PC-9 (cell line): ENCODE measurements at regions not wholly inside any gene's neighbourhood (a gene's known extent, or its start where the extent isn't known, plus 50 kb on each side); places are given as distances from the start of the nearest gene placed in this dataset.

Experiments
- BruUV-seq: library from RNA; stranded (reverse); fragments of 400-500 nt; replicated peaks from 2 replicates; lab custom pipeline; 2021; lab: Mats Ljungman, UMichigan
- CTCF ChIA-PET: fragments of 300-600 bp; sonication (Branson Sonifier 250); formaldehyde crosslinking; loops from one replicate; lab custom pipeline; 2022; ENCODE audit warnings: antibody characterized with exemption; lab: Charles Lee
- POLR2A ChIA-PET: fragments of 300-600 bp; sonication (Branson Sonifier 250); formaldehyde crosslinking; loops from one replicate; lab custom pipeline; 2022; ENCODE audit warnings: antibody characterized with exemption; ENCODE audit not compliant: unreplicated experiment; lab: Charles Lee
- DNase-seq, 2 experiments: peaks; one replicate each; pipeline versions ENCODE4 v3.0.0 to v3.0.0-alpha.2; 2015 to 2022; ENCODE audit warnings: mixed read lengths in 1 of 2
- H2AFZ ChIP-seq: fragments of 200-600 bp; sonication (generic); 2 replicates; pipeline ENCODE4 v1.8.1; 2017; ENCODE audit warnings: antibody characterized with exemption
- H3F3A ChIP-seq: fragments of 200-600 bp; sonication (generic); 2 replicates; pipeline ENCODE4 v1.8.1; 2017; ENCODE audit warnings: antibody characterized with exemption, mild to moderate bottlenecking, low read depth; ENCODE audit not compliant: insufficient read depth
- H3K27ac ChIP-seq: fragments of 200-600 bp; sonication (generic); 2 replicates; pipeline ENCODE4 v1.6.1; 2016; ENCODE audit warnings: mixed run types
- H3K27me3 ChIP-seq: fragments of 200-600 bp; sonication (generic); 2 replicates; pipeline ENCODE4 v1.6.1; 2016; ENCODE audit warnings: low read depth, mixed run types; ENCODE audit not compliant: insufficient read depth
- H3K36me3 ChIP-seq: fragments of 200-600 bp; sonication (generic); 2 replicates; pipeline ENCODE4 v1.6.1; 2016; ENCODE audit warnings: low read depth, mixed run types
- H3K4me1 ChIP-seq: fragments of 200-600 bp; sonication (generic); replicated peaks from 2 replicates; pipeline ENCODE4 v1.6.1; 2016; ENCODE audit warnings: mixed run types; ENCODE audit not compliant: insufficient read depth
- H3K4me2 ChIP-seq: fragments of 200-600 bp; sonication (generic); 2 replicates; pipeline ENCODE4 v1.6.1; 2017; ENCODE audit warnings: mixed run types
- H3K4me3 ChIP-seq: fragments of 200-600 bp; sonication (generic); 2 replicates; pipeline ENCODE4 v1.6.1; 2016; ENCODE audit warnings: mixed run types
- H3K79me2 ChIP-seq: fragments of 200-600 bp; sonication (generic); 2 replicates; pipeline ENCODE4 v1.6.1; 2017; ENCODE audit warnings: low read depth, mixed run types
- H3K9me2 ChIP-seq: fragments of 200-600 bp; sonication (generic); 2 replicates; pipeline ENCODE4 v1.8.1; 2017; ENCODE audit warnings: mild to moderate bottlenecking; ENCODE audit not compliant: insufficient read depth
- H3K9me3 ChIP-seq: fragments of 200-600 bp; sonication (generic); 2 replicates; pipeline ENCODE4 v1.8.1; 2016; ENCODE audit warnings: low read depth; ENCODE audit not compliant: insufficient read depth
- H4K20me1 ChIP-seq: fragments of 200-600 bp; sonication (generic); 2 replicates; pipeline ENCODE4 v1.8.1; 2017; ENCODE audit not compliant: insufficient read depth
- EZH2 ChIP-seq: fragments of 200-600 bp; sonication (generic); IDR thresholded peaks from 2 replicates; pipeline ENCODE4 v1.8.0; 2017; ENCODE audit warnings: antibody characterized with exemption, low read depth
- intact Hi-C: fragments of 100-400 bp; cut with micrococcal nuclease; formaldehyde crosslinking; loops from one replicate; pipeline ENCODE4 v1.10.0; 2022; ENCODE audit not compliant: unreplicated experiment
- TF ChIP-seq, protein P1 (sequence below): fragments of 200-600 bp; sonication (generic); conservative IDR thresholded peaks from 2 replicates; pipeline ENCODE4 v1.6.1; 2017; ENCODE audit warnings: mixed run types, antibody characterized with exemption, mild to moderate bottlenecking, moderate library complexity

- intact Hi-C loops: no loop called here
- no TSS peak for BruUV-seq
- H3K9me2 ChIP-seq: no peaks in the 10 kb centered on the region
- no peaks in the 10 kb centered on the region for H4K20me1 ChIP-seq
- CTCF ChIA-PET: no interaction called here
- H3K4me1 ChIP-seq: no peaks in the 10 kb centered on the region
- H3K4me2 ChIP-seq: no peak overlapping the region
- H3K4me3 ChIP-seq: no peak overlapping the region
- TF ChIP-seq, protein P1, sequence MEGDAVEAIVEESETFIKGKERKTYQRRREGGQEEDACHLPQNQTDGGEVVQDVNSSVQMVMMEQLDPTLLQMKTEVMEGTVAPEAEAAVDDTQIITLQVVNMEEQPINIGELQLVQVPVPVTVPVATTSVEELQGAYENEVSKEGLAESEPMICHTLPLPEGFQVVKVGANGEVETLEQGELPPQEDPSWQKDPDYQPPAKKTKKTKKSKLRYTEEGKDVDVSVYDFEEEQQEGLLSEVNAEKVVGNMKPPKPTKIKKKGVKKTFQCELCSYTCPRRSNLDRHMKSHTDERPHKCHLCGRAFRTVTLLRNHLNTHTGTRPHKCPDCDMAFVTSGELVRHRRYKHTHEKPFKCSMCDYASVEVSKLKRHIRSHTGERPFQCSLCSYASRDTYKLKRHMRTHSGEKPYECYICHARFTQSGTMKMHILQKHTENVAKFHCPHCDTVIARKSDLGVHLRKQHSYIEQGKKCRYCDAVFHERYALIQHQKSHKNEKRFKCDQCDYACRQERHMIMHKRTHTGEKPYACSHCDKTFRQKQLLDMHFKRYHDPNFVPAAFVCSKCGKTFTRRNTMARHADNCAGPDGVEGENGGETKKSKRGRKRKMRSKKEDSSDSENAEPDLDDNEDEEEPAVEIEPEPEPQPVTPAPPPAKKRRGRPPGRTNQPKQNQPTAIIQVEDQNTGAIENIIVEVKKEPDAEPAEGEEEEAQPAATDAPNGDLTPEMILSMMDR: no peak
- TF ChIP-seq EZH2: no peak
- H2AFZ ChIP-seq: no peak overlapping the region
- no peaks in the 10 kb centered on the region; the same call in 1 of the 2 replicates for H3K27me3 ChIP-seq
- no peaks in the 10 kb centered on the region for H3K9me3 ChIP-seq
- no peak overlapping the region for H3K27ac ChIP-seq
- DNase-seq: no peak
- POLR2A ChIA-PET: no interaction called here
- H3K79me2 ChIP-seq: no peaks in the 10 kb centered on the region
- H3F3A ChIP-seq: no peaks in the 10 kb centered on the region
- no peaks in the 10 kb centered on the region for H3K36me3 ChIP-seq
Measured at GRCh38 chr13:39272994-39273393, 234.7 kb downstream of the NHLRC3 start.

GRCh38 chr13:39273953-39274738, 235.9 kb downstream of the NHLRC3 start:
- Histone ChIP-seq H3K4me3 (no peak overlapping the region), H2AFZ (no peak overlapping the region), H3K4me2 (no peak overlapping the region), H3K27me3 (no peaks in the 10 kb centered on the region; the same call in 1 of the 2 replicates), H3K27ac (no peak overlapping the region), H3K4me1 (no peaks in the 10 kb centered on the region), H3K36me3 (no peaks in the 10 kb centered on the region), H3F3A (no peaks in the 10 kb centered on the region), H3K9me3 (no peaks in the 10 kb centered on the region; the same call in 1 of the 2 replicates), H3K79me2 (no peaks in the 10 kb centered on the region), H3K9me2 (no peaks in the 10 kb centered on the region), H4K20me1 (no peaks in the 10 kb centered on the region)
- no peak for TF ChIP-seq EZH2
- TF ChIP-seq, protein P1: no peak
- ChIA-PET POLR2A (no interaction called here), CTCF (interaction anchor here (0.6 to 1.0 kb wide), 2 partner anchors 150 to 328 kb away, joined by 3 read pairs; no protein-coding TSS in a partner anchor)
- DNase-seq: peak in 1 of 2 experiments; percentile 12
- intact Hi-C loops: loop anchor here (2.0 kb wide), 2 partner anchors 329 to 339 kb away; partner anchors contain the start of gene LHFPL6
- BruUV-seq: no TSS peak

DNA sequence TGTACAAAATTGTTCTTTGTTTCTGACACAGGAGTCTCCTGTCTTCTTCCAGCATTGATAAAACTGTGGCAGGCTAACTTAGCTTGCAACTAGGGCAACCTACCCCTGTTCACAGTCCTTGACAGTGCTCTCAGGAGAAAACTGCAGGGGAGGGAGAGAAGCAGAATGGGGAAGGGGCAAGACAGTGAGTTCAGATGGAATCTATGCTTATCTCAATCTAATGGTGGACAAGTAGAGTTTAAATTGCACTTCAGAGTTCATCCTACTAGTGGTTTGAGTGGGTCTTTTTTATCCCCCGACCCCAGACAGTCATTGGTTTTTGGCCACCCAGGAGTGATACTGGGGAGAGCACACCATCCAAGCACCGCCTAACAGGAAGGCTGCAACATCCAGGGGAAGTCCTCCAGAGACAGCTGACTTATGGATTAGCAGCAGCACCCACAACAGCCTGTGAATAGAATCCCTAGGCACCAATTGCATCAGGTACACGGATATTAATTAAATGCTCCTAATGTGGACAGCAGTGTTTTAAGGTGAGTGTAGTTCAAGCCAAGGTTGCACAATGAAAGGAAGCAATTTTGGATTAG, 236.6 kb downstream of the NHLRC3 start:
- H3F3A ChIP-seq: no peaks in the 10 kb centered on the region
- CTCF ChIA-PET: no interaction called here
- no peaks in the 10 kb centered on the region for H4K20me1 ChIP-seq
- no peaks in the 10 kb centered on the region; the same call in 1 of the 2 replicates for H3K27me3 ChIP-seq
- no peak for DNase-seq
- no peak for TF ChIP-seq EZH2
- TF ChIP-seq, protein P1: no peak
- H3K4me3 ChIP-seq: no peak overlapping the region
- BruUV-seq: no TSS peak
- no peaks in the 10 kb centered on the region; the same call in 1 of the 2 replicates for H3K9me3 ChIP-seq
- H3K4me2 ChIP-seq: no peak overlapping the region
- no peaks in the 10 kb centered on the region for H3K36me3 ChIP-seq
- intact Hi-C loops: loop anchor here (2.0 kb wide), 2 partner anchors 328 to 338 kb away; partner anchors contain the start of gene LHFPL6
- no peak overlapping the region for H2AFZ ChIP-seq
- POLR2A ChIA-PET: no interaction called here
- no peaks in the 10 kb centered on the region for H3K4me1 ChIP-seq
- H3K79me2 ChIP-seq: no peaks in the 10 kb centered on the region
- H3K9me2 ChIP-seq: no peaks in the 10 kb centered on the region
- no peak overlapping the region for H3K27ac ChIP-seq
